ENCODE measurements at regions not wholly inside any gene's neighbourhood (a gene's known extent, or its start where the extent isn't known, plus 50 kb on each side); places are given as distances from the start of the nearest gene placed in this dataset.
"Not testable (repeated sequence)": the region's sequence is repeated elsewhere in the genome, so short reads cannot be mapped to it uniquely, and the experiment has no call there.

- DNase-seq (ENCODE audit: low read depth): no peak
Measured at GRCh38 chr6:4503700-4504099, 272.5 kb upstream of the CDYL start.

- DNase-seq (ENCODE audit: low read depth): no peak
Measured at GRCh38 chr6:4496284-4496683, 279.9 kb upstream of the CDYL start.

GRCh38 chr6:4491501-4492260 lies 284.5 kb upstream of the CDYL start:
- no peak for DNase-seq (ENCODE audit: low read depth)

GRCh38 chr6:4489538-4489937 lies 286.7 kb upstream of the CDYL start:
- DNase-seq (ENCODE audit: low read depth): no peak

GRCh38 chr6:4488389-4488788 lies 287.8 kb upstream of the CDYL start:
- no peak for DNase-seq (ENCODE audit: low read depth)

GRCh38 chr6:4487538-4487937 lies 288.7 kb upstream of the CDYL start:
- DNase-seq (ENCODE audit: low read depth): no peak

- no peak for DNase-seq (ENCODE audit: low read depth)
Measured at GRCh38 chr6:4486568-4487315, 289.5 kb upstream of the CDYL start.

- no peak for DNase-seq (ENCODE audit: low read depth)
Measured at GRCh38 chr6:4485735-4486134, 290.5 kb upstream of the CDYL start.

- DNase-seq (ENCODE audit: low read depth): no peak
Measured at GRCh38 chr6:4482461-4482860, 293.7 kb upstream of the CDYL start.

- no peak for DNase-seq (ENCODE audit: low read depth)
Measured at GRCh38 chr6:4480788-4481735, 295.1 kb upstream of the CDYL start.

GRCh38 chr6:4478098-4478497 lies 298.1 kb upstream of the CDYL start:
- DNase-seq (ENCODE audit: low read depth): no peak

GRCh38 chr6:4474810-4475209 lies 301.4 kb upstream of the CDYL start:
- DNase-seq (ENCODE audit: low read depth): no peak

- DNase-seq (ENCODE audit: low read depth): no peak
Measured at GRCh38 chr6:4472969-4473642, 303.1 kb upstream of the CDYL start.

- no peak for DNase-seq (ENCODE audit: low read depth)
Measured at GRCh38 chr6:4472222-4472621, 304.0 kb upstream of the CDYL start.

GRCh38 chr6:4471515-4471914 lies 304.7 kb upstream of the CDYL start:
- DNase-seq (ENCODE audit: low read depth): not testable (repeated sequence)

GRCh38 chr6:4470698-4471210 lies 305.4 kb upstream of the CDYL start:
- no peak for DNase-seq (ENCODE audit: low read depth)

- DNase-seq (ENCODE audit: low read depth): no peak
Measured at GRCh38 chr6:4466769-4467480, 309.3 kb upstream of the CDYL start.

- no peak for DNase-seq (ENCODE audit: low read depth)
Measured at GRCh38 chr6:4466261-4466660, 309.9 kb upstream of the CDYL start.

GRCh38 chr6:4464638-4465037 lies 311.6 kb upstream of the CDYL start:
- no peak for DNase-seq (ENCODE audit: low read depth)

- DNase-seq (ENCODE audit: low read depth): no peak
Measured at GRCh38 chr6:4463236-4463635, 313.0 kb upstream of the CDYL start.

Measured in stimulated activated CD4-positive, alpha-beta T cell treated with anti-CD3 and anti-CD28 coated beads, Interleukin-2, amount 100 ng/mL, for 4 hours (primary cell).